DND-41 (cell line): ENCODE measurements at regions not wholly inside any gene's neighbourhood (a gene's known extent, or its start where the extent isn't known, plus 50 kb on each side); places are given as distances from the start of the nearest gene placed in this dataset.

Experiments
- EZH2 ChIP-seq: IDR thresholded peaks from 3 replicates; pipeline ENCODE4 v1.6.1; 2012; ENCODE audit warnings: borderline replicate concordance, low read depth, mild to moderate bottlenecking, moderate library complexity, low read length, inconsistent platforms; ENCODE audit not compliant: severe bottlenecking
- TF ChIP-seq, protein P1 (sequence below): IDR thresholded peaks from 2 replicates; pipeline ENCODE4 v1.5.1; 2012; ENCODE audit warnings: borderline replicate concordance, low read length, moderate library complexity, mild to moderate bottlenecking; ENCODE audit not compliant: poor library complexity, severe bottlenecking; ENCODE audit errors: extremely low read depth

DNA sequence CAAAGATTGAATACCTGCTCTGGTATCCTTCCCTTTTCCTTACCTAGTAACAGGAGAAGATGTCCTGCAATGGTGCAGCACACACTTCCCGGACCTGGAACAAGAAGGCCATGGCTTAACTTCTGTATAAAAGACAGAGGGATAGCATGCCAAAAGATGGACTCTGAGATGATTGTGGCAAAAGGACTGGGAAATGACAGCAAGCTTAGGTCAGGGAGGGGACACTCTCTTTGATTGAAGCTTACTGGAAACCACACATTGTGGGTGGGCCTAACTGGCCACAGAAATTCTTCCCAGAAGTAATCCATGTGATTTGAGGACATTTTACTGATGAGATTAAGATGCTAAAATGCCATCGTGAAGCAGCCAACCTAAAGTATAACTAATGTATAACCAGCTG is 71.0 kb upstream of the OTUD4 start:
- TF ChIP-seq, protein P1, sequence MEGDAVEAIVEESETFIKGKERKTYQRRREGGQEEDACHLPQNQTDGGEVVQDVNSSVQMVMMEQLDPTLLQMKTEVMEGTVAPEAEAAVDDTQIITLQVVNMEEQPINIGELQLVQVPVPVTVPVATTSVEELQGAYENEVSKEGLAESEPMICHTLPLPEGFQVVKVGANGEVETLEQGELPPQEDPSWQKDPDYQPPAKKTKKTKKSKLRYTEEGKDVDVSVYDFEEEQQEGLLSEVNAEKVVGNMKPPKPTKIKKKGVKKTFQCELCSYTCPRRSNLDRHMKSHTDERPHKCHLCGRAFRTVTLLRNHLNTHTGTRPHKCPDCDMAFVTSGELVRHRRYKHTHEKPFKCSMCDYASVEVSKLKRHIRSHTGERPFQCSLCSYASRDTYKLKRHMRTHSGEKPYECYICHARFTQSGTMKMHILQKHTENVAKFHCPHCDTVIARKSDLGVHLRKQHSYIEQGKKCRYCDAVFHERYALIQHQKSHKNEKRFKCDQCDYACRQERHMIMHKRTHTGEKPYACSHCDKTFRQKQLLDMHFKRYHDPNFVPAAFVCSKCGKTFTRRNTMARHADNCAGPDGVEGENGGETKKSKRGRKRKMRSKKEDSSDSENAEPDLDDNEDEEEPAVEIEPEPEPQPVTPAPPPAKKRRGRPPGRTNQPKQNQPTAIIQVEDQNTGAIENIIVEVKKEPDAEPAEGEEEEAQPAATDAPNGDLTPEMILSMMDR, result no peak
- no peak for TF ChIP-seq EZH2
